ENCODE measurements at regions not wholly inside any gene's neighbourhood (a gene's known extent, or its start where the extent isn't known, plus 50 kb on each side); places are given as distances from the start of the nearest gene placed in this dataset.

GRCh38 chr14:85306024-85306423, 223.9 kb upstream of the FLRT2 start:
- Histone ChIP-seq H3K4me3 (no peak overlapping the region), H3K27me3 (no peaks in the 10 kb centered on the region), H3K9me3 (no peaks in the 10 kb centered on the region), H3K36me3 (no peaks in the 10 kb centered on the region), H3K4me1 (no peaks in the 10 kb centered on the region), H3K27ac (no peak overlapping the region)
- ATAC-seq (no peak), DNase-seq (no peak)
- no peak for TF ChIP-seq CTCF (IDR thresholded peaks at IDR 0.05)
- intact Hi-C loops (cut with DNase I): no loop called here

- intact Hi-C loops (cut with DNase I): no loop called here
- no peaks in the 10 kb centered on the region for H3K36me3 ChIP-seq
- no peak for TF ChIP-seq CTCF (IDR thresholded peaks at IDR 0.05)
- H3K27ac ChIP-seq: no peak overlapping the region
- no peaks in the 10 kb centered on the region for H3K9me3 ChIP-seq
- H3K4me1 ChIP-seq: no peaks in the 10 kb centered on the region
- H3K4me3 ChIP-seq: no peak overlapping the region
- H3K27me3 ChIP-seq: no peaks in the 10 kb centered on the region
- ATAC-seq (no peak), DNase-seq (no peak)
Measured at GRCh38 chr14:85308531-85309300, 221.2 kb upstream of the FLRT2 start.

DNA sequence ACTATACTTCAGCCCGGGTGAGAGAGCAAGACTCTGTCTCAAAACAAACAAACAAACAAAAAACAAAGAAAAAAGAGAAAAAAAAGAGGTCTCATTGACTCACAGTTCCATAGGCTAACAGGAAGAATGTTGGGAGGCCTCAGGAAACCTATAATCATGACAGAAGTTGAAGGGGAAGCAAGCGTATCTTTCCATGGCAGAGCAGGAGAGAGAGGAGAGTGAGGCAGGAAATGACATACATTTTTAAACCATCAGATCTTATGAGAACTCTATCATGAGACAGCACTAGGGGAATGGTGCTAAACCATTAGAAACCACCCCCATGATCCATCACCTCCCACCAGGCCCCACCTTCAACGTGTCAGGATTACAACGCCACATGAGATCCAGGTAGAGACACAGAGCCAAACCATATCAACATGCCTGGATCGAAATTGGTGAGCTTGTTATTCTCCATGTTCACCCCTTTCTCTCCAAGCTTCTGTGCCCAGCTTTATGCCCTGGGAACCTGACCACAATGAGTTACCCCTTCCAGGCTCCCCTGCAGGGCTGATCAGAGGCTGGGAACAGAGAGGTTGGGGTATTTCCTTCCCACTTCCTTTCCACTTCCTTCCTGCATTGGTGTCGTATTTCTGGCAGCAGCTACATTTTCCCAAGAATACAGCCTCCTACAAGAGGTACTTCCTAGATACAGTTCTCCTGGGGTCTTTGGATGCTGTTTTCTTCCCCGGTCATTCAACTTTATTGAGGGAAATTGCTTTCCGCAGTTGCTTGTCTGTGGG, 219.3 kb upstream of the FLRT2 start:
- no peak overlapping the region for H3K27ac ChIP-seq
- no peaks in the 10 kb centered on the region for H3K36me3 ChIP-seq
- no peak for DNase-seq
- H3K4me1 ChIP-seq: no peaks in the 10 kb centered on the region
- ATAC-seq: no peak
- intact Hi-C loops (cut with DNase I): no loop called here
- H3K4me3 ChIP-seq: no peak overlapping the region
- no peak for TF ChIP-seq CTCF (IDR thresholded peaks at IDR 0.05)
- no peaks in the 10 kb centered on the region for H3K27me3 ChIP-seq
- no peaks in the 10 kb centered on the region for H3K9me3 ChIP-seq

- ATAC-seq (no peak), DNase-seq (no peak)
- no peaks in the 10 kb centered on the region for H3K27me3 ChIP-seq
- H3K4me1 ChIP-seq: no peaks in the 10 kb centered on the region
- no peaks in the 10 kb centered on the region for H3K36me3 ChIP-seq
- no peak for TF ChIP-seq CTCF (IDR thresholded peaks at IDR 0.05)
- H3K9me3 ChIP-seq: no peaks in the 10 kb centered on the region
- no peak overlapping the region for H3K27ac ChIP-seq
- no peak overlapping the region for H3K4me3 ChIP-seq
- intact Hi-C loops (cut with DNase I): no loop called here
Measured at GRCh38 chr14:85313560-85314207, 216.3 kb upstream of the FLRT2 start.

- Histone ChIP-seq H3K9me3 (no peaks in the 10 kb centered on the region), H3K36me3 (no peaks in the 10 kb centered on the region), H3K4me1 (no peaks in the 10 kb centered on the region), H3K27ac (no peak overlapping the region), H3K4me3 (no peak overlapping the region), H3K27me3 (no peaks in the 10 kb centered on the region)
- no peak for TF ChIP-seq CTCF (IDR thresholded peaks at IDR 0.05)
- DNase-seq (no peak), ATAC-seq (no peak)
- intact Hi-C loops (cut with DNase I): no loop called here
Measured at GRCh38 chr14:85315290-85315689, 214.7 kb upstream of the FLRT2 start.
